ENCODE measurements at regions not wholly inside any gene's neighbourhood (a gene's known extent, or its start where the extent isn't known, plus 50 kb on each side); places are given as distances from the start of the nearest gene placed in this dataset.

GRCh38 chr15:96500508-96500907 lies 170.0 kb downstream of the NR2F2 start:
- no peak for TF ChIP-seq CTCF (IDR thresholded peaks at IDR 0.05)
- TF ChIP-seq EP300 (IDR thresholded peaks at IDR 0.05): no peak
- TF ChIP-seq POLR2A (IDR thresholded peaks at IDR 0.05): no peak
